Loucy (cell line): ENCODE measurements at regions not wholly inside any gene's neighbourhood (a gene's known extent, or its start where the extent isn't known, plus 50 kb on each side); places are given as distances from the start of the nearest gene placed in this dataset.

ENCODE experiments used
- H2AFZ ChIP-seq: fragments of 200-600 bp; sonication (generic); 2 replicates; pipeline ENCODE4 v1.6.0; 2016; ENCODE audit warnings: antibody characterized with exemption, mild to moderate bottlenecking, low read length, moderate library complexity
- H3F3A ChIP-seq: fragments of 200-600 bp; 2 replicates; pipeline ENCODE4 v1.6.0; 2016; ENCODE audit warnings: antibody characterized with exemption, low read depth, mild to moderate bottlenecking
- H3K27me3 ChIP-seq: fragments of 200-600 bp; sonication (generic); 2 replicates; pipeline ENCODE4 v1.6.1; 2014; ENCODE audit warnings: low read length, mild to moderate bottlenecking; ENCODE audit not compliant: insufficient read depth, poor library complexity, severe bottlenecking
- H3K36me3 ChIP-seq: fragments of 200-600 bp; sonication (generic); 2 replicates; pipeline ENCODE4 v1.6.1; 2016; ENCODE audit warnings: low read length; ENCODE audit not compliant: insufficient read depth
- H3K4me1 ChIP-seq: fragments of 200-600 bp; sonication (generic); 2 replicates; pipeline ENCODE4 v1.5.1; 2014; ENCODE audit warnings: low read length, mild to moderate bottlenecking; ENCODE audit not compliant: insufficient read depth, poor library complexity, severe bottlenecking
- H3K4me2 ChIP-seq: fragments of 200-600 bp; sonication (generic); 2 replicates; pipeline ENCODE4 v1.6.0; 2014; ENCODE audit warnings: antibody characterized with exemption, low read length, low read depth, mild to moderate bottlenecking; ENCODE audit not compliant: poor library complexity, severe bottlenecking
- H3K4me3 ChIP-seq: fragments of 200-600 bp; sonication (generic); 2 replicates; pipeline ENCODE4 v1.5.1; 2014; ENCODE audit warnings: low read length, mild to moderate bottlenecking, mixed read lengths; ENCODE audit not compliant: poor library complexity, severe bottlenecking
- H3K79me2 ChIP-seq: fragments of 200-600 bp; sonication (generic); 2 replicates; pipeline ENCODE4 v1.6.1; 2014; ENCODE audit warnings: low read length; ENCODE audit not compliant: insufficient read depth
- H3K9ac ChIP-seq: fragments of 200-600 bp; sonication (generic); 2 replicates; pipeline ENCODE4 v1.6.0; 2014; ENCODE audit warnings: mild to moderate bottlenecking, low read depth, low read length, moderate library complexity; ENCODE audit not compliant: poor library complexity, severe bottlenecking
- H3K9me2 ChIP-seq: fragments of 200-600 bp; sonication (generic); replicated peaks from 2 replicates; pipeline ENCODE4 v1.6.1; 2016; ENCODE audit warnings: low read depth, low read length, mixed read lengths
- H3K9me3 ChIP-seq: fragments of 200-600 bp; sonication (generic); 2 replicates; pipeline ENCODE4 v1.6.1; 2014; ENCODE audit warnings: mild to moderate bottlenecking, antibody characterized with exemption, low read length, low read depth; ENCODE audit not compliant: insufficient read depth
- H4K20me1 ChIP-seq: fragments of 200-600 bp; sonication (generic); 2 replicates; pipeline ENCODE4 v1.6.0; 2014; ENCODE audit warnings: antibody characterized with exemption, low read length, mild to moderate bottlenecking; ENCODE audit not compliant: insufficient read depth, poor library complexity, severe bottlenecking
- CTCF ChIP-seq: fragments of 200-600 bp; sonication (generic); conservative IDR thresholded peaks from 2 replicates; pipeline ENCODE4 v1.5.1; 2014; ENCODE audit warnings: mild to moderate bottlenecking, antibody characterized with exemption, low read length
- EZH2phosphoT487 ChIP-seq: fragments of 200-600 bp; IDR thresholded peaks from 2 replicates; pipeline ENCODE4 v1.6.1; 2018; ENCODE audit warnings: antibody characterized with exemption, mild to moderate bottlenecking, moderate library complexity, borderline replicate concordance

DNA sequence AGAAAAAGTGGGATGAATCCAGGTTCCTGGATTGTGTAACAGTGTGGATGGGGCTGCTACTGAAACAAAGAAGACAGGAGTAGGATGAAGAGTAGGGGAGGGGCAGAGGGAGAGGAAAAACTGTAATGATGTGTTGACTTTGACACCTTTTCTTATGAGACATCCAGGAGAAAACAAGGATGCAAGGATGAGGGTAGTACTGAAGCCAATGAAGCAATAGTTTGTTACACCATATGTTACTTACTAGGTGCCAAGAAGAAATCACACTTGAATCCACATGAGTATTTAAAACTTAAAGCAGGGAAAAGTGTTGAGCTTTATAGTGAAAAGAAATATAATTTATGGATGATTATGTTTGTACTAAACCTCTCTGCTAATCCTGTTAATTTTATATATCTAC, 420.6 kb downstream of the ARL4A start:
- no peaks in the 10 kb centered on the region for H3K9me3 ChIP-seq
- TF ChIP-seq EZH2phosphoT487 (no peak), CTCF (no peak)
- H3K4me2 ChIP-seq = no peak overlapping the region
- no peak overlapping the region for H3K9ac ChIP-seq
- H2AFZ ChIP-seq = no peak overlapping the region
- H3K4me1 ChIP-seq = no peaks in the 10 kb centered on the region
- H3K27me3 ChIP-seq = no peaks in the 10 kb centered on the region
- H3K79me2 ChIP-seq = no peaks in the 10 kb centered on the region
- H3F3A ChIP-seq = no peaks in the 10 kb centered on the region
- no peaks in the 10 kb centered on the region for H3K9me2 ChIP-seq
- H4K20me1 ChIP-seq = no peaks in the 10 kb centered on the region
- no peak overlapping the region for H3K4me3 ChIP-seq
- no peaks in the 10 kb centered on the region for H3K36me3 ChIP-seq

- Histone ChIP-seq H3K79me2 (no peaks in the 10 kb centered on the region), H3K36me3 (no peaks in the 10 kb centered on the region), H4K20me1 (no peaks in the 10 kb centered on the region), H3K9me2 (no peaks in the 10 kb centered on the region), H3K27me3 (no peaks in the 10 kb centered on the region), H3F3A (no peaks in the 10 kb centered on the region), H3K4me3 (no peak overlapping the region), H3K9me3 (no peaks in the 10 kb centered on the region), H3K4me1 (no peaks in the 10 kb centered on the region), H3K4me2 (no peak overlapping the region), H3K9ac (no peak overlapping the region), H2AFZ (no peak overlapping the region)
- TF ChIP-seq CTCF = no peak
- TF ChIP-seq EZH2phosphoT487 = no peak
Measured at GRCh38 chr7:13109201-13109600, 421.8 kb downstream of the ARL4A start.

DNA sequence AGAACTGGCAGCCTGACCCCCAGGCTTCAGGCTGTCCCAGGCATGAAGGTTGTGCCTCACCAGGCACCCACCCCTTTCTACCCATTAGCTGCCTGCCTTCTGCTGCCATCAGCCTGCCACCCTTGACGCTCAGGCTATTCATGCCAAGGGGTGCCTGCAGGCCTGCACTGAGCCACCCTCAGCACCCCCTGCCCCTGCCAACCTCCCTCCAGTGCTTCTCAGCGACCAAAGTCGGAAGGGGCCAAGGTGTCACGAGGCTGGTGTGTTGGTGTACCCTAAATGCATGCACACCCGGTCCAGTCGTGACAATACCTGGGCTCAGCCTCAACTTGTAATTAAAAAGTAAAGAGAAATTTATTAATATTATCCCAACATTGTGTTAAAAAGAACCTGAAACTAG, 422.7 kb downstream of the ARL4A start:
- Histone ChIP-seq H4K20me1 (no peaks in the 10 kb centered on the region), H3K9me2 (no peaks in the 10 kb centered on the region), H3K4me3 (no peak overlapping the region), H3K4me2 (no peak overlapping the region), H3K9me3 (no peaks in the 10 kb centered on the region), H3K79me2 (no peaks in the 10 kb centered on the region), H3K27me3 (no peaks in the 10 kb centered on the region), H3K9ac (no peak overlapping the region), H2AFZ (no peak overlapping the region), H3K36me3 (no peaks in the 10 kb centered on the region), H3K4me1 (no peaks in the 10 kb centered on the region), H3F3A (no peaks in the 10 kb centered on the region)
- TF ChIP-seq EZH2phosphoT487 (no peak), CTCF (no peak)
